ENCODE measurements at regions not wholly inside any gene's neighbourhood (a gene's known extent, or its start where the extent isn't known, plus 50 kb on each side); places are given as distances from the start of the nearest gene placed in this dataset.

DNA sequence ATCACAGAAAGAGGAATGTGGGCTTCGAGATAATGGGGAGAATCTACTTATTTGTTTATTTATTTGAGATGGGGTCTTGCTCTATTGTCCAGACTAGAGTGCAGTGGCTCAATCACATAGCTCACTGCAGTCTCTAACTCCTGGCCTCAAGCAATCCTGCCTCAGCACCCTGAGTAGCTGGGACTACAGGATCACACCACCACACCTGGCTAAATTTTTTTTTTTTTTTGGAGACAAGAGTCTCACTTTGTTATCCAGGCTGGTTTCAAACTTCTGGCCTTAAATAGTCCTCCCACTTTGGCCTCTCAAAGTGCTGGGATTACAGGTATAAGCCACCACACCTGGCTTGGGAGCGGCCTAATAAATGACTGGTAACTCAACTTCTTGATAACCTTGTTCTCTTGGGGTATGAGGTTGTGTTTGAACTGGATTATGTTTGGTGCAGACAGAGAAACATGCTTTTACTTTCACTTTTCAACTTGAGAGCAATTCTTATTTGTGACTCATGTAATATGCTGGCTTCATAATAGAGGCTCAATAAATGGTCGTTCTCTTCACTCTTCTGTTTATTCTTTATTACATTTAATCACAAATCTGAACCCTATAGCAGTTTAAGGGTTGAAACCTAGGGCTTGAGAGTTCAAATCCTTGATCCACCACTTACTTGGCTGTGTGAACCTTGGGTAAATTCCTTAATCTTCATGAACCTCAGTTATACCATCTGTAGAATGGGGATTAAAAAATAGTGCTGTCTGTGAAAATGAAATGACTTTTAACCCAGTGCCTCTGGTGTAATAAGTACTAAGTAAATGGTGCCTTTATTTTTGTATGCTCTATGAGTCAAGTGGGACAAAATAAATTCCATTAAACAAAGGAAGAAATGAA is 129.1 kb upstream of the HS3ST2 start:
- no peaks in the 10 kb centered on the region for H3K9me3 ChIP-seq
- no peak overlapping the region for H2AFZ ChIP-seq (ENCODE audit: low read depth)
- no peak for DNase-seq
- no peak overlapping the region for H3K9ac ChIP-seq
- no peaks in the 10 kb centered on the region for H3K79me2 ChIP-seq (ENCODE audit: insufficient read depth)
- no peaks in the 10 kb centered on the region for H3K4me1 ChIP-seq (ENCODE audit: control insufficient read depth in 1 of 2, insufficient read depth in 2 of 2, low read depth in 1 of 2, low read length in 1 of 2)
- 0 out of 2 replicates have a peak, but pooled peaks cover 1% of the 10 kb centered on the region for H3K27me3 ChIP-seq (ENCODE audit: insufficient read depth)
- no peaks in the 10 kb centered on the region for H3K9me2 ChIP-seq
- no peak overlapping the region for H3K4me2 ChIP-seq
- 42% methylated on average over 3 of the region's 3 CpGs for WGBS (ENCODE audit: low lambda C conversion rate)
- H3F3A ChIP-seq (replicated peaks; ENCODE audit: insufficient read depth) = no peaks in the 10 kb centered on the region
- no peak for TF ChIP-seq GABPA (IDR thresholded peaks at IDR 0.05; ENCODE audit: low read depth)
- no peak for TF ChIP-seq EP300 (IDR thresholded peaks at IDR 0.05; ENCODE audit: borderline replicate concordance in 1 of 2, low read depth in 1 of 2, low read length in 1 of 2)
- TF ChIP-seq, protein P1, sequence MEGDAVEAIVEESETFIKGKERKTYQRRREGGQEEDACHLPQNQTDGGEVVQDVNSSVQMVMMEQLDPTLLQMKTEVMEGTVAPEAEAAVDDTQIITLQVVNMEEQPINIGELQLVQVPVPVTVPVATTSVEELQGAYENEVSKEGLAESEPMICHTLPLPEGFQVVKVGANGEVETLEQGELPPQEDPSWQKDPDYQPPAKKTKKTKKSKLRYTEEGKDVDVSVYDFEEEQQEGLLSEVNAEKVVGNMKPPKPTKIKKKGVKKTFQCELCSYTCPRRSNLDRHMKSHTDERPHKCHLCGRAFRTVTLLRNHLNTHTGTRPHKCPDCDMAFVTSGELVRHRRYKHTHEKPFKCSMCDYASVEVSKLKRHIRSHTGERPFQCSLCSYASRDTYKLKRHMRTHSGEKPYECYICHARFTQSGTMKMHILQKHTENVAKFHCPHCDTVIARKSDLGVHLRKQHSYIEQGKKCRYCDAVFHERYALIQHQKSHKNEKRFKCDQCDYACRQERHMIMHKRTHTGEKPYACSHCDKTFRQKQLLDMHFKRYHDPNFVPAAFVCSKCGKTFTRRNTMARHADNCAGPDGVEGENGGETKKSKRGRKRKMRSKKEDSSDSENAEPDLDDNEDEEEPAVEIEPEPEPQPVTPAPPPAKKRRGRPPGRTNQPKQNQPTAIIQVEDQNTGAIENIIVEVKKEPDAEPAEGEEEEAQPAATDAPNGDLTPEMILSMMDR (IDR thresholded peaks at IDR 0.05) = no peak
- TF ChIP-seq MXI1 (IDR thresholded peaks at IDR 0.05; ENCODE audit: low read depth, low read length) = no peak
- TF ChIP-seq TEAD4 (IDR thresholded peaks at IDR 0.05; ENCODE audit: borderline replicate concordance, insufficient read depth) = no peak
- no peak for TF ChIP-seq POLR2AphosphoS5 (IDR thresholded peaks at IDR 0.05; ENCODE audit: low read depth, low read length)
- TF ChIP-seq ELF1 (IDR thresholded peaks at IDR 0.05) = no peak
- no peak for TF ChIP-seq RXRA (IDR thresholded peaks at IDR 0.05; ENCODE audit: borderline replicate concordance, low read depth)
- TF ChIP-seq MEF2A (IDR thresholded peaks at IDR 0.05; ENCODE audit: borderline replicate concordance, low read depth) = no peak
- TF ChIP-seq SIN3A (IDR thresholded peaks at IDR 0.05; ENCODE audit: borderline replicate concordance, low read depth, low read length) = no peak
- TF ChIP-seq, protein P2, sequence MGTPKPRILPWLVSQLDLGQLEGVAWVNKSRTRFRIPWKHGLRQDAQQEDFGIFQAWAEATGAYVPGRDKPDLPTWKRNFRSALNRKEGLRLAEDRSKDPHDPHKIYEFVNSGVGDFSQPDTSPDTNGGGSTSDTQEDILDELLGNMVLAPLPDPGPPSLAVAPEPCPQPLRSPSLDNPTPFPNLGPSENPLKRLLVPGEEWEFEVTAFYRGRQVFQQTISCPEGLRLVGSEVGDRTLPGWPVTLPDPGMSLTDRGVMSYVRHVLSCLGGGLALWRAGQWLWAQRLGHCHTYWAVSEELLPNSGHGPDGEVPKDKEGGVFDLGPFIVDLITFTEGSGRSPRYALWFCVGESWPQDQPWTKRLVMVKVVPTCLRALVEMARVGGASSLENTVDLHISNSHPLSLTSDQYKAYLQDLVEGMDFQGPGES (IDR thresholded peaks at IDR 0.05; ENCODE audit: low read depth, low read length) = no peak
- TF ChIP-seq CHD2 (IDR thresholded peaks at IDR 0.05; ENCODE audit: low read length, partially characterized antibody) = no peak
- TF ChIP-seq, protein P3, sequence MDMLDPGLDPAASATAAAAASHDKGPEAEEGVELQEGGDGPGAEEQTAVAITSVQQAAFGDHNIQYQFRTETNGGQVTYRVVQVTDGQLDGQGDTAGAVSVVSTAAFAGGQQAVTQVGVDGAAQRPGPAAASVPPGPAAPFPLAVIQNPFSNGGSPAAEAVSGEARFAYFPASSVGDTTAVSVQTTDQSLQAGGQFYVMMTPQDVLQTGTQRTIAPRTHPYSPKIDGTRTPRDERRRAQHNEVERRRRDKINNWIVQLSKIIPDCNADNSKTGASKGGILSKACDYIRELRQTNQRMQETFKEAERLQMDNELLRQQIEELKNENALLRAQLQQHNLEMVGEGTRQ (IDR thresholded peaks at IDR 0.05; ENCODE audit: borderline replicate concordance, low read depth, low read length) = no peak
- no peak for TF ChIP-seq GATA2 (CRISPR knock-in tag; IDR thresholded peaks at IDR 0.05)
- no peaks in the 10 kb centered on the region for H4K20me1 ChIP-seq (ENCODE audit: insufficient read depth)
- H3K4me3 ChIP-seq (ENCODE audit: low read depth in 2 of 2, low read length in 1 of 2) = no peak overlapping the region
- ChIA-PET CTCF (interaction anchor here (0.8 to 1.6 kb wide), 4 partner anchors 10 to 1528 kb away, joined by 3 to 6 read pairs (median 4); no protein-coding TSS in a partner anchor), POLR2A (no interaction called here)
- H3K27ac ChIP-seq (ENCODE audit: low read depth in 2 of 2, low read length in 1 of 2) = no peak overlapping the region
- H3K36me3 ChIP-seq (replicated peaks in 1 of 2; ENCODE audit: control insufficient read depth in 1 of 2, insufficient read depth in 2 of 2, low read length in 1 of 2) = no peaks in the 10 kb centered on the region

All from SK-N-SH (cell line).